Endothelial cell of umbilical vein (primary cell): ENCODE measurements at regions not wholly inside any gene's neighbourhood (a gene's known extent, or its start where the extent isn't known, plus 50 kb on each side); places are given as distances from the start of the nearest gene placed in this dataset.

Experiments used
- CTCF ChIP-seq, 2 donors: IDR thresholded peaks; 1 replicate in 1 of 2; 2 replicates in 1 of 2; pipeline ENCODE4 v1.5.1; 2011; ENCODE audit warnings: low read length in 2 of 2, mild to moderate bottlenecking in 2 of 2, moderate library complexity in 2 of 2, control low read depth in 1 of 2, inconsistent platforms in 1 of 2, low read depth in 1 of 2; ENCODE audit not compliant: insufficient read depth in 1 of 2; ENCODE audit errors: extremely low read depth in 1 of 2
- POLR2A ChIP-seq: IDR thresholded peaks from 2 replicates; pipeline ENCODE4 v1.6.1; 2012; ENCODE audit warnings: low read depth, mild to moderate bottlenecking, control low read depth, low read length

- TF ChIP-seq CTCF (IDR thresholded peaks at IDR 0.05; ENCODE audit: extremely low read depth in 1 of 2, insufficient read depth in 1 of 2, low read depth in 1 of 2, low read length in 2 of 2) (no peak), POLR2A (no peak)
These were observed 175.5 kb downstream of the AEBP2 start for GRCh38 chr12:19614601-19615383.
